ENCODE measurements at regions not wholly inside any gene's neighbourhood (a gene's known extent, or its start where the extent isn't known, plus 50 kb on each side); places are given as distances from the start of the nearest gene placed in this dataset.

DNA sequence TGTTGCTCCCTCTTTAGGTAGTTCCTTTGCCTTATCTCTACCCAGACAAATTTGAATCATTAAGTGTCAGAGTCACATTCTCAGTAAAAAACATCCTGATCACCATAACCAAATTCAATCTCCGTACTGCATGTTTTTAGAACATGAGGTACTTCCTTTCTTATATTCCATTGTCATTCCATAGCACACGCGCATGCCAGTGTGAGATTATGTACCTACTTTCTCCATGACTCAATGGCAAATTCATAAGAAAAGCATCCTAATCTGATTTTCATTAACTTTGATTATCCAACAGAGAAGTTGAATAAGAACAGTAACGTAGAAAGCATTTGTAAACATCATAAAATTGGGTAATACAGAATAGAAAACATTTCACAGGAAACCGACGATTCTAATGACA is 1118.6 kb upstream of the CDH9 start:
- TF ChIP-seq, protein P1, sequence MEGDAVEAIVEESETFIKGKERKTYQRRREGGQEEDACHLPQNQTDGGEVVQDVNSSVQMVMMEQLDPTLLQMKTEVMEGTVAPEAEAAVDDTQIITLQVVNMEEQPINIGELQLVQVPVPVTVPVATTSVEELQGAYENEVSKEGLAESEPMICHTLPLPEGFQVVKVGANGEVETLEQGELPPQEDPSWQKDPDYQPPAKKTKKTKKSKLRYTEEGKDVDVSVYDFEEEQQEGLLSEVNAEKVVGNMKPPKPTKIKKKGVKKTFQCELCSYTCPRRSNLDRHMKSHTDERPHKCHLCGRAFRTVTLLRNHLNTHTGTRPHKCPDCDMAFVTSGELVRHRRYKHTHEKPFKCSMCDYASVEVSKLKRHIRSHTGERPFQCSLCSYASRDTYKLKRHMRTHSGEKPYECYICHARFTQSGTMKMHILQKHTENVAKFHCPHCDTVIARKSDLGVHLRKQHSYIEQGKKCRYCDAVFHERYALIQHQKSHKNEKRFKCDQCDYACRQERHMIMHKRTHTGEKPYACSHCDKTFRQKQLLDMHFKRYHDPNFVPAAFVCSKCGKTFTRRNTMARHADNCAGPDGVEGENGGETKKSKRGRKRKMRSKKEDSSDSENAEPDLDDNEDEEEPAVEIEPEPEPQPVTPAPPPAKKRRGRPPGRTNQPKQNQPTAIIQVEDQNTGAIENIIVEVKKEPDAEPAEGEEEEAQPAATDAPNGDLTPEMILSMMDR (IDR thresholded peaks at IDR 0.05) = no peak
- TF ChIP-seq POLR2A (IDR thresholded peaks at IDR 0.05) = no peak

Measured in body of pancreas (tissue), 4 donors.